GM19463 (cell line): ENCODE measurements at regions not wholly inside any gene's neighbourhood (a gene's known extent, or its start where the extent isn't known, plus 50 kb on each side); places are given as distances from the start of the nearest gene placed in this dataset.

ENCODE experiments used
- ATAC-seq: cut with Tn5 transposase; IDR thresholded peaks from one replicate; pipeline ENCODE4 v1.9.1; 2021; ENCODE audit warnings: mild to moderate bottlenecking, moderate library complexity; ENCODE audit not compliant: unreplicated experiment

- peak; percentile 94 for ATAC-seq
Measured at GRCh38 chr5:53323943-53324642, 156.3 kb upstream of the FST start.

GRCh38 chr5:53326424-53327153, 153.8 kb upstream of the FST start:
- no peak for ATAC-seq

GRCh38 chr5:53327811-53328334, 152.6 kb upstream of the FST start:
- no peak for ATAC-seq

- ATAC-seq, result no peak
Measured at GRCh38 chr5:53330491-53330890, 149.9 kb upstream of the FST start.

- ATAC-seq, result no peak
Measured at GRCh38 chr5:53331463-53331862, 149.0 kb upstream of the FST start.

- no peak for ATAC-seq
Measured at GRCh38 chr5:53333160-53333559, 147.3 kb upstream of the FST start.

GRCh38 chr5:53334431-53334941, 145.9 kb upstream of the FST start:
- ATAC-seq, result no peak

GRCh38 chr5:53335115-53335514, 145.3 kb upstream of the FST start:
- no peak for ATAC-seq

GRCh38 chr5:53337827-53338226, 142.6 kb upstream of the FST start:
- no peak for ATAC-seq

GRCh38 chr5:53338971-53339370, 141.5 kb upstream of the FST start:
- ATAC-seq, result no peak

GRCh38 chr5:53339962-53340540, 140.4 kb upstream of the FST start:
- ATAC-seq, result no peak

GRCh38 chr5:53340956-53341750, 139.3 kb upstream of the FST start:
- no peak for ATAC-seq

- ATAC-seq, result no peak
Measured at GRCh38 chr5:53342236-53342635, 138.2 kb upstream of the FST start.

- no peak for ATAC-seq
Measured at GRCh38 chr5:53343187-53343586, 137.2 kb upstream of the FST start.

GRCh38 chr5:53350368-53350767, 130.1 kb upstream of the FST start:
- ATAC-seq, result no peak

- no peak for ATAC-seq
Measured at GRCh38 chr5:53350991-53351770, 129.2 kb upstream of the FST start.

GRCh38 chr5:53355316-53355715, 125.1 kb upstream of the FST start:
- no peak for ATAC-seq

- ATAC-seq, result no peak
Measured at GRCh38 chr5:53355931-53356330, 124.5 kb upstream of the FST start.

GRCh38 chr5:53357439-53357838, 123.0 kb upstream of the FST start:
- ATAC-seq, result peak; percentile 73

- ATAC-seq, result no peak
Measured at GRCh38 chr5:53358794-53359193, 121.6 kb upstream of the FST start.
